Mucosa of descending colon (tissue), 3 donors: ENCODE measurements at regions not wholly inside any gene's neighbourhood (a gene's known extent, or its start where the extent isn't known, plus 50 kb on each side); places are given as distances from the start of the nearest gene placed in this dataset.
A peak's percentile ranks its signal among the peaks of the same experiment; 100 is the strongest.

Experiments
- ATAC-seq: fragments of 200-7000 bp; cut with Tn5 transposase; one replicate; pipeline ENCODE4 v1.9.1; 2020; ENCODE audit warnings: mild to moderate bottlenecking, moderate library complexity
- DNase-seq, 3 donors: peaks; one replicate each; pipeline ENCODE4 v3.0.0-alpha.2; 2020
- H3K36me3 ChIP-seq: fragments of 200-600 bp; one replicate; pipeline ENCODE4 v1.8.0; 2021; ENCODE audit warnings: low read depth, mild to moderate bottlenecking
- H3K4me1 ChIP-seq: fragments of 200-600 bp; one replicate; pipeline ENCODE4 v1.8.0; 2021; ENCODE audit warnings: low read depth, mild to moderate bottlenecking
- H3K4me3 ChIP-seq: fragments of 200-600 bp; one replicate; pipeline ENCODE4 v1.8.0; 2021; ENCODE audit warnings: mild to moderate bottlenecking
- H3K9me3 ChIP-seq: fragments of 200-600 bp; one replicate; pipeline ENCODE4 v1.8.0; 2021; ENCODE audit warnings: mild to moderate bottlenecking
- CTCF ChIP-seq: fragments of 200-600 bp; IDR thresholded peaks from one replicate; pipeline ENCODE4 v1.8.0; 2022; ENCODE audit warnings: antibody characterized with exemption, mild to moderate bottlenecking
- intact Hi-C, 2 donors: fragments of 100-400 bp; cut with DNase I in 1 of 2; cut with micrococcal nuclease in 1 of 2; formaldehyde crosslinking; loops; one replicate each; pipeline versions ENCODE4 v1.11.0 to v1.11.1; 2022; cut with DNase I, micrococcal nuclease
- donor health status: DM: no; HTN: no; CAD: no; lungs with moderate emphysema.
- donor health status: DM: no; HTN: no; CAD: no.
- donor health status: DM: no; HTN: yes; CAD: no.

DNA sequence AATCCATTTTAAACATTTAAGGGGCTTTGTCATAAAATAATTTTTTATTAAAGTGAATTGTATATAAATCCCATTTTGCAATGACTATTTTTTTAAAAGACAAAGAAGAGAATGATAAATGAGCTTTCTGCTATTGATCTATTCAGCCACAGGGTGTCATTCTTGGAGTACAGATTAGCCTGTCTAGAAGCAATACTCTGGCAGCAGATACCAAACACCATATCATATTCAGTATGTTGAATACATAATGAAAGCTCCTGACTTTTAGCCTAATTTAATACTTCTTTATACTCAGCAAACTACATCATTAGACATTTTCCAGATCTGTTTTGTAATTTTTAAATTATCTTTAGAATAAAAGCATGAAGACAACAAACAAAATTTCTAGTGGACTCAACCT lies 496.3 kb downstream of the PDGFC start:
- no peaks in the 10 kb centered on the region for H3K36me3 ChIP-seq
- DNase-seq: peak in 1 of 3 donors; percentile 4
- no peak for TF ChIP-seq CTCF
- intact Hi-C loops: loop anchor here in 1 of 2 donors (10.0 kb wide), 1 partner anchor 189 kb away; no protein-coding TSS in a partner anchor
- H3K9me3 ChIP-seq: no peaks in the 10 kb centered on the region
- H3K4me1 ChIP-seq: no peaks in the 10 kb centered on the region
- no peak overlapping the region for H3K4me3 ChIP-seq
- ATAC-seq: peak; percentile 49

DNA sequence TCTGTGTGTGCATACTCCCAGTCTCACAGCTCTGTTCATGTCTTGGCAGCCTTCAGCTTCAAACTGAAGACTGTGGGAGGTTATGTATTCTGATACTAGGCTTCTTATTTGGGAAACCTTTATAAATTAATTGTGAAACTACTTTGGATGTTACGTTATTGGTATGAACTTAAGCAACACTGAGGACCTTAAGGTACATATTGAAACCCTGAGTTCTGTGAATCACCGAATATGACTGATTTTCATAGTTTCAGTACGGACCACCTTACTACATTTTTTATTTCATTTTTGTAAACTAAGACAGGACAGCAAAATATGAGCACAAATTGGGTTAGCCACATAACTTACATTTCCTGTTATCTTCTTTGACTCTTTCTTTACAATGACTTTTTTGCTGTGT lies 498.4 kb downstream of the PDGFC start:
- TF ChIP-seq CTCF: no peak
- ATAC-seq: no peak
- DNase-seq: no peak
- intact Hi-C loops: loop anchor here in 1 of 2 donors (10.0 kb wide), 1 partner anchor 192 kb away; no protein-coding TSS in a partner anchor
- H3K4me3 ChIP-seq: no peak overlapping the region
- no peaks in the 10 kb centered on the region for H3K4me1 ChIP-seq
- H3K9me3 ChIP-seq: no peaks in the 10 kb centered on the region
- H3K36me3 ChIP-seq: no peaks in the 10 kb centered on the region

DNA sequence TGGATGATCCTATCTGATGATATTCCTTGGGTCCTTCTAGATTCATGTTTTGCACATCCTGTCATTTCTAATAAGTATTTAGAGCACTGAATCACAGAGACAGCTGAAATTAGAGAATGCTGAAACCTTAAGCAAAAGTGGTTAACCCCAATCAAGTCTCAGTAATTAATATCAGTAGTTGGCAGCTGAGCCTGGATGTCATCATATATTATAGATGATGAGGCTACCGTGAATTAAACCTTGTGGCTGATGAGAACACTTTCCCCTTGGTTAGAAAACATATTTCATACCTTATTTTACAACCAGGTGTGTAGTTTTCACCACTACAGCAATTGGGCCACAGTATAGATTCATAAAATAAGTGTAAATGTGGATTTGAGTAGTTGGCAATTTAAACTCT lies 499.0 kb downstream of the PDGFC start:
- no peak for TF ChIP-seq CTCF
- Histone ChIP-seq H3K4me3 (no peak overlapping the region), H3K4me1 (no peaks in the 10 kb centered on the region), H3K9me3 (no peaks in the 10 kb centered on the region), H3K36me3 (no peaks in the 10 kb centered on the region)
- DNase-seq: no peak
- no peak for ATAC-seq
- intact Hi-C loops: loop anchor here in 1 of 2 donors (10.0 kb wide), 1 partner anchor 192 kb away; no protein-coding TSS in a partner anchor

- no peak for DNase-seq
- no peak for ATAC-seq
- TF ChIP-seq CTCF: no peak
- H3K4me3 ChIP-seq: no peak overlapping the region
- no peaks in the 10 kb centered on the region for H3K36me3 ChIP-seq
- intact Hi-C loops: no loop called here
- H3K9me3 ChIP-seq: no peaks in the 10 kb centered on the region
- H3K4me1 ChIP-seq: no peaks in the 10 kb centered on the region
These were observed 505.9 kb upstream of the CTSO start for GRCh38 chr4:156459584-156459983.

- Histone ChIP-seq H3K9me3 (no peaks in the 10 kb centered on the region), H3K4me3 (no peak overlapping the region), H3K36me3 (no peaks in the 10 kb centered on the region), H3K4me1 (no peaks in the 10 kb centered on the region)
- no peak for DNase-seq
- intact Hi-C loops: no loop called here
- no peak for TF ChIP-seq CTCF
- no peak for ATAC-seq
These were observed 503.2 kb upstream of the CTSO start for GRCh38 chr4:156456830-156457229.

- Histone ChIP-seq H3K4me3 (no peak overlapping the region), H3K36me3 (no peaks in the 10 kb centered on the region), H3K4me1 (no peaks in the 10 kb centered on the region), H3K9me3 (no peaks in the 10 kb centered on the region)
- ATAC-seq: no peak
- intact Hi-C loops: no loop called here
- no peak for TF ChIP-seq CTCF
- no peak for DNase-seq
These were observed 489.8 kb upstream of the CTSO start for GRCh38 chr4:156443488-156443887.
